ENCODE measurements at regions not wholly inside any gene's neighbourhood (a gene's known extent, or its start where the extent isn't known, plus 50 kb on each side); places are given as distances from the start of the nearest gene placed in this dataset.
"Not testable (repeated sequence)": the region's sequence is repeated elsewhere in the genome, so short reads cannot be mapped to it uniquely, and the experiment has no call there.

- H3K9me3 ChIP-seq; H3K27ac ChIP-seq; intact Hi-C loops (cut with DNase I); H3K27me3 ChIP-seq; H3K4me3 ChIP-seq; ATAC-seq; H3K36me3 ChIP-seq: not testable (repeated sequence)
- peaks cover 0 to 11% of the 10 kb centered on the region in 2 donors for H3K4me1 ChIP-seq
- peak in 1 of 4 donors; percentile 2 for DNase-seq
Observed at GRCh38 chr5:134471858-134472449, 53.5 kb upstream of the JADE2 start.

DNA sequence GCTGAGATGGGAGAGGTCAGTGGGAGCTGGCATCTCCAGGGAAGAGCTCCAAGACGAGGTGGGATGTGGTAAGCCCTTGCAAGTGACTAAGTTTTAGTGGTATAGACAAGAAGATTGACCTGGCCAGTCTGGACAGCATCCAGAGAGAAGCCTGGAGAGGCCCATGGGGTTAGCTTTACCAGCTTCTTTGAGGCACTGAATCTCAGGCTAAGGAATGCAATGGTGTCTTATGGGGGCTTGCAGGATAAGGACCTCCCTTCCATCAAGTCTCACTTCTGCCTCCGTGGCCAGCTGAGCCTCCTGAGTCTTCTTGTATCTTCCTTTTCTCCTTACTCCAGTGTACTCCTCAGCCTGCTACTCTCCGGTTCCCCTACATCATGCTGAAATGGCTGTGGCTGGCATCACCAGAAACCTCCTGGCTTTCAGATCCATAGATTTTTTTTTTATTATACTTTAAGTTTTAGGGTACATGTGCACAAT, 56.5 kb upstream of the JADE2 start:
- ATAC-seq, result no peak
- TF ChIP-seq CTCF (IDR thresholded peaks at IDR 0.05), result no peak

DNA sequence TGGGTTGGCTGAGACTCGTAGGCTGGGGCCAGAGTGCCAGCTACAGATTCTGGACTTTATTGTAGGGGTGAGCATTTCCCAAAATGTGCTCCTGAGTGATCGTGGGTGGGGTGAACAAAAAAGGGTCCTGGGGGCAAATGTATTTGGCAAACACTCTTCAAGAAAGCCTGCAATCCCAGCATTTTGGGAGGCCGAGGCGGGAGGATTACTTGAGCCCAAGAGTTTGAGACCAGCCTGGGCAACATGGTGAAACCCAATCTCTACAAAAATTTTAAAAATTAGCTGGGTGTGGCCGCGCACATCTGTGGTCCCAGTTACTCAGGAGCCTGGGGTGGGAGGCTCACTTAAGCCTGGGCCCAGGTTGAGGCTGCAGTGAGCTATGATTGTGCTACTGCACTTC, 55.5 kb upstream of the CDKN2AIPNL start:
- H3K4me3 ChIP-seq, result no peak overlapping the region
- intact Hi-C loops (cut with DNase I), result no loop called here
- ATAC-seq, result no peak
- DNase-seq, result peak in 1 of 4 donors; percentile 15
- no peak for TF ChIP-seq CTCF (IDR thresholded peaks at IDR 0.05)
- no peaks in the 10 kb centered on the region for H3K27me3 ChIP-seq
- H3K9me3 ChIP-seq, result no peaks in the 10 kb centered on the region
- H3K27ac ChIP-seq, result peak overlapping the region in 1 of 2 donors; percentile 97
- H3K36me3 ChIP-seq, result no peaks in the 10 kb centered on the region
- peaks cover 13 to 48% of the 10 kb centered on the region in 2 donors for H3K4me1 ChIP-seq

More for the DNA sequence above, 56.5 kb upstream of the JADE2 start:
- Histone ChIP-seq H3K4me1 (peaks cover 13 to 41% of the 10 kb centered on the region in 2 donors), H3K27ac (peak overlapping the region in 1 of 2 donors; percentile 21), H3K4me3 (no peak overlapping the region), H3K9me3 (no peaks in the 10 kb centered on the region), H3K27me3 (no peaks in the 10 kb centered on the region), H3K36me3 (no peaks in the 10 kb centered on the region)
- intact Hi-C loops (cut with DNase I), result no loop called here
- DNase-seq, result peak in 1 of 4 donors; percentile 17

- intact Hi-C loops (cut with DNase I), result no loop called here
- H3K9me3 ChIP-seq, result no peaks in the 10 kb centered on the region
- peak overlapping the region; percentile 41 to 48 for H3K4me3 ChIP-seq
- ATAC-seq (peak; percentile 82), DNase-seq (peak; percentile 65 to 96 (median 88))
- peaks cover 13 to 48% of the 10 kb centered on the region in 2 donors for H3K4me1 ChIP-seq
- no peaks in the 10 kb centered on the region for H3K27me3 ChIP-seq
- TF ChIP-seq CTCF (IDR thresholded peaks at IDR 0.05), result no peak
- H3K27ac ChIP-seq, result peak overlapping the region; percentile 94 to 97
- H3K36me3 ChIP-seq, result no peaks in the 10 kb centered on the region
Observed at GRCh38 chr5:134466241-134467069, 54.8 kb upstream of the CDKN2AIPNL start.

DNA sequence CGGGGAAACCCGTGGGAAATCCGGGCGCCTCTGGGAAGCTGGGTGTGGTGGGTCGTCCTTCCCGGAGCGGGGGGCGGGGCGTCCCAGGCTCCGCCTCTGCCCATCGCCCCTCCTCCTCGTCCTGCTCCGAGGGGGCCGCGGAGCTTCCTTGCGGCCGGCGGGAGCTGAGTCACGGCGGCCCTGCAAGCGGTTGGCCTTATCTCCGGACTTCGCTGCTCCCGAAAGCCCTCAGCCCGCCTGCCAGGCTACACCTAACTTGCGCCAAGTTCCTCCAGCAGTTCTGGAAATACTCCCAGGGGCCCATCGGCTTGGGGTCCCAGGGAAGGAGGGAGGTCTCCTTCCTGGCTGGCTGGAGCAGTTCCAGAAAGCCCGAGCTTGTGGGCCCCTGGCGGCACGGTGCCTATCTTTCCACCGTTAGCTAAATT, 54.1 kb upstream of the CDKN2AIPNL start:
- no peaks in the 10 kb centered on the region for H3K27me3 ChIP-seq
- no peak for TF ChIP-seq CTCF (IDR thresholded peaks at IDR 0.05)
- H3K9me3 ChIP-seq, result no peaks in the 10 kb centered on the region
- H3K4me3 ChIP-seq, result peak overlapping the region; percentile 41 to 48
- intact Hi-C loops (cut with DNase I), result no loop called here
- DNase-seq, result peak; percentile 58 to 96 (median 85)
- peaks cover 13 to 48% of the 10 kb centered on the region in 2 donors for H3K4me1 ChIP-seq
- peak overlapping the region; percentile 94 to 97 for H3K27ac ChIP-seq
- ATAC-seq, result peak; percentile 94
- H3K36me3 ChIP-seq, result no peaks in the 10 kb centered on the region

Measured in left lung (tissue), 4 donors.